Naive thymus-derived CD8-positive, alpha-beta T cell (primary cell): ENCODE measurements at regions not wholly inside any gene's neighbourhood (a gene's known extent, or its start where the extent isn't known, plus 50 kb on each side); places are given as distances from the start of the nearest gene placed in this dataset.

Experiments
- ATAC-seq, 2 donors: fragments of 150-1000 bp; cut with Tn5 transposase in 1 of 2; sonication (Bioruptor Pico), chemical (Tn5 transposase) in 1 of 2; 1 replicate in 1 of 2; 2 replicates in 1 of 2; pipeline ENCODE4 v1.10.0; 2021; ENCODE audit warnings: mild to moderate bottlenecking in 2 of 2, moderate library complexity in 2 of 2
- POLR2A ChIA-PET: fragments of 350-600 bp; sonication (Branson Sonifier 250); formaldehyde crosslinking; loops from one replicate; lab custom pipeline; 2021; ENCODE audit warnings: antibody characterized with exemption; lab: Charles Lee
- DNase-seq, 10 donors: peaks; one replicate each; pipeline versions ENCODE4 v3.0.0 to v3.0.0-alpha.2; 2020 to 2022
- H3K27ac Mint-ChIP-seq, 10 donors: one replicate each; pipeline ENCODE4 v1.8.0; 2020 to 2022; ENCODE audit warnings: mild to moderate bottlenecking in 10 of 10, mixed read lengths in 10 of 10, moderate library complexity in 4 of 10, inconsistent platforms in 1 of 10
- H3K27me3 Mint-ChIP-seq, 5 donors: one replicate each; pipeline ENCODE4 v1.8.0; 2021 to 2022; ENCODE audit warnings: mixed read lengths in 5 of 5
- H3K36me3 Mint-ChIP-seq, 3 donors: one replicate each; pipeline ENCODE4 v1.8.0; 2020 to 2022; ENCODE audit warnings: mixed read lengths in 3 of 3, mild to moderate bottlenecking in 2 of 3, inconsistent platforms in 1 of 3
- H3K4me1 Mint-ChIP-seq, 4 donors: one replicate each; pipeline ENCODE4 v1.8.0; 2021 to 2022; ENCODE audit warnings: mixed read lengths in 4 of 4
- H3K4me3 Mint-ChIP-seq, 10 donors: one replicate each; pipeline ENCODE4 v1.8.0; 2020 to 2022; ENCODE audit warnings: mild to moderate bottlenecking in 10 of 10, mixed read lengths in 10 of 10, moderate library complexity in 6 of 10, inconsistent platforms in 1 of 10
- H3K9me3 Mint-ChIP-seq, 9 donors: one replicate each; pipeline ENCODE4 v1.8.0; 2020 to 2022; ENCODE audit warnings: mixed read lengths in 9 of 9, mild to moderate bottlenecking in 3 of 9, inconsistent platforms in 1 of 9, moderate library complexity in 1 of 9

DNA sequence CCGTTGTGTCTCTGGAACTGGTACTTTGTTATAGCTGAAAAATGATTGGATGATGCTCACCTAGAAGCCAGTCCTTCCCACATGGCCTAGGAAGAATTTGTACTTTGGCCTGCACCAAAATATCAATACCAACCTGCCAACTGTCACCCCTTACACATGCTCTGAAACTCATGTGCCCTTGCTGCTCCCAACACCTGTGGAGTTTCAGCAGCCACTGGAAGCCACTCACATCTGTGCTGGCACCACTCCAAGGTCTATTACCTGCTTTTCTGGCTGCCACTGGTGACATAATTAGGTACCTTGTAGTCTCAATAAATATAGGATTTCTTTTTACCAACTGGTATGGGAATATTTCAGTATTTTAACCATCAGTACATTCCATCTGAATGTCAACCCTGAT, 363.6 kb downstream of the SH3GL2 start:
- peaks cover 0 to 10% (median 0%) of the 10 kb centered on the region in 5 donors for H3K27me3 Mint-ChIP-seq
- no peak overlapping the region for H3K4me3 Mint-ChIP-seq
- H3K36me3 Mint-ChIP-seq: no peaks in the 10 kb centered on the region
- H3K9me3 Mint-ChIP-seq: peaks cover 5 to 29% (median 9%) of the 10 kb centered on the region in 9 donors
- H3K27ac Mint-ChIP-seq: no peak overlapping the region
- ATAC-seq (no peak), DNase-seq (no peak)
- no peaks in the 10 kb centered on the region for H3K4me1 Mint-ChIP-seq
- POLR2A ChIA-PET: no interaction called here

GRCh38 chr9:17955409-17955808, 376.5 kb downstream of the SH3GL2 start:
- DNase-seq: no peak
- POLR2A ChIA-PET: no interaction called here
- peaks cover 0 to 4% (median 0%) of the 10 kb centered on the region in 9 donors for H3K9me3 Mint-ChIP-seq

GRCh38 chr9:17958363-17958762, 379.5 kb downstream of the SH3GL2 start:
- H3K27ac Mint-ChIP-seq: no peak overlapping the region
- ATAC-seq (no peak), DNase-seq (no peak)
- H3K27me3 Mint-ChIP-seq: peaks cover 0 to 3% (median 0%) of the 10 kb centered on the region in 5 donors
- POLR2A ChIA-PET: no interaction called here
- no peak overlapping the region for H3K4me3 Mint-ChIP-seq
- H3K4me1 Mint-ChIP-seq: no peaks in the 10 kb centered on the region
- H3K9me3 Mint-ChIP-seq: peaks cover 0 to 2% (median 0%) of the 10 kb centered on the region in 9 donors
- H3K36me3 Mint-ChIP-seq: no peaks in the 10 kb centered on the region

More at GRCh38 chr9:17955409-17955808, 376.5 kb downstream of the SH3GL2 start:
- Mint-ChIP-seq H3K36me3 (no peaks in the 10 kb centered on the region), H3K4me1 (no peaks in the 10 kb centered on the region), H3K27me3 (peaks cover 0 to 3% (median 0%) of the 10 kb centered on the region in 5 donors), H3K27ac (no peak overlapping the region), H3K4me3 (no peak overlapping the region)
- no peak for ATAC-seq

DNA sequence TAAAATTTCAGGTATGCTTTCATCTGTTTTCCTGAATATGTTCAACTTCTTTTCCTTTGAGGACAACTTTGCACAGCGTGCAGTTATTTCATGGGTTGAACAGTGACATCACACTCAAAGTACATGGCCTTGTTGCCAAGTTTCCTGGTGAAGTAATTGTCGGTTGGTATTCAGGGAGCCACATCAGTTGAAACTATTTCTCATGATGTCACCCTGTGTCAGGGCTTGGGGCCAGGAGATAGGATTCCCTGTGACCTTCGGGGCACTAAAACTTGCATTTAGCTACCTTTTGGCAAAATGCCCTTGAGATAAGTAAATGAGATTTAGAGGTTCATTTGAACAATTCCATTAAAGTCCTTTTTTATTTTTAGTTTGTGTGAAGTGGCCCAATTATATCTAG, 383.9 kb downstream of the SH3GL2 start:
- ATAC-seq (no peak), DNase-seq (no peak)
- Mint-ChIP-seq H3K4me3 (no peak overlapping the region), H3K27me3 (no peaks in the 10 kb centered on the region), H3K9me3 (no peaks in the 10 kb centered on the region), H3K36me3 (no peaks in the 10 kb centered on the region), H3K4me1 (no peaks in the 10 kb centered on the region), H3K27ac (no peak overlapping the region)
- POLR2A ChIA-PET: no interaction called here

GRCh38 chr9:17963498-17963897, 384.6 kb downstream of the SH3GL2 start:
- ATAC-seq: no peak
- Mint-ChIP-seq H3K4me1 (no peaks in the 10 kb centered on the region), H3K27me3 (no peaks in the 10 kb centered on the region), H3K27ac (no peak overlapping the region), H3K4me3 (no peak overlapping the region), H3K9me3 (no peaks in the 10 kb centered on the region), H3K36me3 (no peaks in the 10 kb centered on the region)
- POLR2A ChIA-PET: no interaction called here
- no peak for DNase-seq

DNA sequence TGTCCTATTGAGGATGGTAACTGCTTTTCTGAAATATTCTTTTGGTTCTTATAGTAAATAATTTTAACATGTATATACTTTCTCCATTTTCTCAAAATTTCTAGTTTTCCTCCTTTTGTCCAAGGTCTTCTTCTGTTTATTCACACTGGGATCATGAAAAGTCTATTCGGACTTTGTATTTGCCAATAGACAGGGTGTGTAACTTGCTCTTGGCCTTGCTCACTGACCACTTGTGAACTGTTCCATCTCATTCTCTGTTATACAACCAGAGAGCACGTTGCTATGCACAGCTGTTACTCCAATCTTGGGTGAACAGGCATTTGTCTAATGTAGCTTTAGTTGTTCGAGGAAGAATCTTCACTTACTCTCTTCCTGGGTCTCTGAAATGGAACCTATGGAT, 388.9 kb downstream of the SH3GL2 start:
- Mint-ChIP-seq H3K4me3 (no peak overlapping the region), H3K27me3 (no peaks in the 10 kb centered on the region)
- POLR2A ChIA-PET: no interaction called here

GRCh38 chr9:17969232-17969631, 390.4 kb downstream of the SH3GL2 start:
- Mint-ChIP-seq H3K4me3 (no peak overlapping the region), H3K27ac (no peak overlapping the region), H3K9me3 (peaks cover 0 to 9% (median under 1%) of the 10 kb centered on the region in 9 donors), H3K4me1 (no peaks in the 10 kb centered on the region), H3K27me3 (no peaks in the 10 kb centered on the region), H3K36me3 (peaks cover 0 to under 1% (median 0%) of the 10 kb centered on the region in 3 donors)
- DNase-seq: no peak
- no peak for ATAC-seq
- POLR2A ChIA-PET: no interaction called here

More for the DNA sequence above, 388.9 kb downstream of the SH3GL2 start:
- H3K36me3 Mint-ChIP-seq: no peaks in the 10 kb centered on the region
- no peak for DNase-seq
- H3K27ac Mint-ChIP-seq: no peak overlapping the region
- no peak for ATAC-seq
- H3K9me3 Mint-ChIP-seq: peaks cover 0 to 9% (median 0%) of the 10 kb centered on the region in 9 donors
- no peaks in the 10 kb centered on the region for H3K4me1 Mint-ChIP-seq

DNA sequence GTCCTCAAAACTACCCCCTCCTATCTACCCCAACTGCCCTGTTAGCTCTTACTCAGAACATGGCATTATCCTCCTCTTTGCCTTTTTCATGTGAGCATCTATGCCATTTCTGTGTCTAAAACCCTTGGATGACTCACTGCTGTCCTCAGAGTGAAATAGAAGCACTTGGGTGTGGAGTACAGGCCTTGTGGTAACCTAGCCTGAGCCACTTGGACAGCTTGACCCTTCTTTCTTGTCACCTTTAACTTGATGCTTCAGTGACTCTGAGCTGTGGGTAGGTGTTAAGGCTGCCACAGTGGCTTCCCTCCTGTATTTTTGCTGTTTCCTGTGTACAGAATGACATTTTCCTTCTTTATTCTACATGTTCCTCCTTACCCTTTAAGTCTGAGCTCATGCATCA, 391.4 kb downstream of the SH3GL2 start:
- no peaks in the 10 kb centered on the region for H3K27me3 Mint-ChIP-seq
- H3K4me1 Mint-ChIP-seq: no peaks in the 10 kb centered on the region
- no peak overlapping the region for H3K4me3 Mint-ChIP-seq
- H3K36me3 Mint-ChIP-seq: peaks cover 0 to 4% (median 0%) of the 10 kb centered on the region in 3 donors
- no peak for DNase-seq
- no peak for ATAC-seq
- H3K27ac Mint-ChIP-seq: no peak overlapping the region
- POLR2A ChIA-PET: no interaction called here
- peaks cover 0 to 12% (median 8%) of the 10 kb centered on the region in 9 donors for H3K9me3 Mint-ChIP-seq

GRCh38 chr9:17978773-17979172, 399.9 kb downstream of the SH3GL2 start:
- H3K36me3 Mint-ChIP-seq: peaks cover 0 to 22% (median 0%) of the 10 kb centered on the region in 3 donors
- DNase-seq (no peak), ATAC-seq (no peak)
- H3K4me3 Mint-ChIP-seq: no peak overlapping the region
- POLR2A ChIA-PET: no interaction called here
- H3K9me3 Mint-ChIP-seq: peaks cover 14 to 60% (median 40%) of the 10 kb centered on the region in 9 donors
- H3K27me3 Mint-ChIP-seq: peaks cover 0 to 4% (median 0%) of the 10 kb centered on the region in 5 donors
- no peak overlapping the region for H3K27ac Mint-ChIP-seq
- no peaks in the 10 kb centered on the region for H3K4me1 Mint-ChIP-seq

GRCh38 chr9:17986595-17986994, 407.7 kb downstream of the SH3GL2 start:
- peaks cover 0 to 9% (median 4%) of the 10 kb centered on the region in 9 donors for H3K9me3 Mint-ChIP-seq
- ATAC-seq (no peak), DNase-seq (no peak)
- H3K27ac Mint-ChIP-seq: no peak overlapping the region
- POLR2A ChIA-PET: no interaction called here
- H3K27me3 Mint-ChIP-seq: no peaks in the 10 kb centered on the region
- H3K4me3 Mint-ChIP-seq: no peak overlapping the region
- H3K4me1 Mint-ChIP-seq: no peaks in the 10 kb centered on the region
- H3K36me3 Mint-ChIP-seq: no peaks in the 10 kb centered on the region

DNA sequence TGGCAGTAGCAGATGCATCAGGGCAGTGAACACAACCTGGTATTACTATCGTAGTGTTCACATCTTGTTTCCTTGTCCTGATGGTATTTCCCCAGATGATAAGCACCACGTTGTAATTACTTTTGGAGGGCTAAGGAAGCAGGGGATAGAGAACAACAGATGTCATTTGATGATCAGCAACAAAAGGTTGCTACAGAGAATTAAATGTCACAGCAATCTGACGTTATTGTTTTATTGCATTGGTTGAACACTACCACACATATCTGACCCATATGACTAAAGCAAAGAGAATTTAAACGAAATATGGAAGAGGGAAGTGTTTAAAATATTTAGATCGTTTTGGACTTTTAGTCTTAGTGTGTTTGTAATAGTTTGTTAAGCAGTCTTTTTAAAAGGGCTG, 408.3 kb downstream of the SH3GL2 start:
- Mint-ChIP-seq H3K36me3 (no peaks in the 10 kb centered on the region), H3K27me3 (no peaks in the 10 kb centered on the region), H3K27ac (no peak overlapping the region), H3K4me3 (no peak overlapping the region), H3K9me3 (peaks cover 0 to 5% (median 1%) of the 10 kb centered on the region in 9 donors), H3K4me1 (no peaks in the 10 kb centered on the region)
- no peak for DNase-seq
- POLR2A ChIA-PET: no interaction called here
- ATAC-seq: no peak

DNA sequence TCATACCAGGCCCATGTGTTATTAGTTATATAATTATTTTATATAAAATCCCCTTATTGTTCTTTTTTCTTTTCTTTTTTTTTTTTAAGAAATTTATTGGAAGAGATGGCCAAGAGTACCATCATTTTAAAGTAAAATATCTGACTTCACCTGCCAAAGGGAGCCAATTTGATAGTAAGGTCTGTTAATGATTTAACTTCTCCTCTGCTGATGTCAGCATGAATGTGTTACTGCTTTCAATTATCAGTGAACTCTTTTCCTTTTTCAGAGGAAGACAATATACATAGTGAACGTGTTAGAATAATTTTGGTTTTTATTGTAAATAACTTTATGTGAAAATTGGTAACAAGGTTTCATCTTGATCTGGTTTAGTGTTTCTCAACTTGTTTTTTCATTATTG, 409.6 kb downstream of the SH3GL2 start:
- H3K27ac Mint-ChIP-seq: no peak overlapping the region
- no peaks in the 10 kb centered on the region for H3K4me1 Mint-ChIP-seq
- POLR2A ChIA-PET: no interaction called here
- peaks cover 0 to 5% (median 0%) of the 10 kb centered on the region in 9 donors for H3K9me3 Mint-ChIP-seq
- ATAC-seq (no peak), DNase-seq (no peak)
- no peak overlapping the region for H3K4me3 Mint-ChIP-seq
- no peaks in the 10 kb centered on the region for H3K36me3 Mint-ChIP-seq
- H3K27me3 Mint-ChIP-seq: no peaks in the 10 kb centered on the region

DNA sequence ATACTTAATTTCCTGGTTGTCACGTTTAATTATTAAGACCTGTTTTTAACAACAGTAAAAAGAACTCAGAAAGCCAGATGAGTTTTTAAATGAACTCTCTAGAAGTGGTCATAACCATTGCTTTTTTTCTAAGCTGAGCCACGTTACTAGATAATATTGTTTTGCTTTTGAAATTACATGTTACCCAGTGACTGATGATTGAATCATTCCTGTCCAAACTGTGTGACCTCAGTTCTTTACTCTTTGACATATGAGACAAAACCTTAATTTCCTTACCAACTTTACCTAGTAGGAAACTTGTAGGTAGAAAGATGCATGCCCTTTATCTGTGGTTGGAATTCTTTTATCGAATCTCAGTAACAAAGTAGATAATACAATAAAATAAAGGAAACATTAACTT, 411.7 kb downstream of the SH3GL2 start:
- POLR2A ChIA-PET: no interaction called here
- H3K36me3 Mint-ChIP-seq: no peaks in the 10 kb centered on the region

DNA sequence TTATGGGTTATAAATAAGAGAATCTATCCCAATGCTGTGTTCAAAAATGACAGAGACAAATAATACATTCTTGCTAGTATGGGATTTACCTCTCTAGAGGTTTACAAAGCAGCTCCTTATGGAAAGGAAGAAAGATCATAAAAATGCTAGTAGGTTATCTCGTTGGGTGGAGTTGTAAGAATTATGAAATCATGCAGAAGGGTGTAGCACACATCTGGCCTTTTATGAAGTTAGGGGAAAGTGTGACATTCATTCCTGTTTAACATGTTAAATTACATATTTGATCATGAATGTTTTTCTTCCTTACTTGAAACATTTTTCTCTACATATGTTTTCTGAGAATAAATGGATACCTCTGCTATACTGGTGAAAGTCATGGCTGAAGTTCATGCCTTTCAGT, 414.2 kb downstream of the SH3GL2 start:
- no peak for DNase-seq
- ATAC-seq: no peak
- Mint-ChIP-seq H3K4me1 (no peaks in the 10 kb centered on the region), H3K9me3 (peaks cover 0 to 6% (median 0%) of the 10 kb centered on the region in 9 donors), H3K4me3 (no peak overlapping the region), H3K27ac (no peak overlapping the region), H3K36me3 (no peaks in the 10 kb centered on the region), H3K27me3 (no peaks in the 10 kb centered on the region)
- POLR2A ChIA-PET: no interaction called here

More for the DNA sequence above, 411.7 kb downstream of the SH3GL2 start:
- no peak for DNase-seq
- Mint-ChIP-seq H3K4me1 (no peaks in the 10 kb centered on the region), H3K9me3 (peaks cover 0 to 5% (median 0%) of the 10 kb centered on the region in 9 donors), H3K4me3 (no peak overlapping the region), H3K27ac (no peak overlapping the region), H3K27me3 (no peaks in the 10 kb centered on the region)
- no peak for ATAC-seq
